AG10803 (cell line): ENCODE measurements at regions not wholly inside any gene's neighbourhood (a gene's known extent, or its start where the extent isn't known, plus 50 kb on each side); places are given as distances from the start of the nearest gene placed in this dataset.

Experiments used
- DNase-seq: peaks from one replicate; pipeline ENCODE4 v3.0.0; 2010; ENCODE audit warnings: low read depth
- H3K4me3 ChIP-seq: 2 replicates; pipeline ENCODE4 v1.5.1; 2011; ENCODE audit warnings: mild to moderate bottlenecking, low read length, control low read depth
- TF ChIP-seq, protein P1 (sequence below): conservative IDR thresholded peaks from 2 replicates; pipeline ENCODE4 v1.5.1; 2011; ENCODE audit warnings: mild to moderate bottlenecking, low read length, control low read depth, inconsistent platforms

DNA sequence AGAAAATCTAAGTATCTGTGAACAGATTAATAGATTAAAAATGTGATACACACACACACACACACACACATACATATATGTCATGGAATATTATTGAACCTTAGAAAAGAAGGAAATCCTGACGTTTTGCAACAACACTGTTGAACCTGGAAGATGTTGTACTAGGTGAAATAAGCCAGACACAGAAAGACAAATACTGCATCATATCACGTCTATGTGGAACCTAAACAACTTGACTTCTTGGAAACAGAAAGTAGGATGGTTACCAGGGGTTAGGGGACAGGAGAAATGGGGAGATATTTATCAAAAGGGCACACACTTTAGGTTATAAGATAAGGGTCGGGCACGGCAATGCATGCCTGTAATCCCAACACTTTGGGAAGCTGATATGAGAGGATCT, 698.4 kb upstream of the ID2 start:
- H3K4me3 ChIP-seq = no peak overlapping the region
- TF ChIP-seq, protein P1, sequence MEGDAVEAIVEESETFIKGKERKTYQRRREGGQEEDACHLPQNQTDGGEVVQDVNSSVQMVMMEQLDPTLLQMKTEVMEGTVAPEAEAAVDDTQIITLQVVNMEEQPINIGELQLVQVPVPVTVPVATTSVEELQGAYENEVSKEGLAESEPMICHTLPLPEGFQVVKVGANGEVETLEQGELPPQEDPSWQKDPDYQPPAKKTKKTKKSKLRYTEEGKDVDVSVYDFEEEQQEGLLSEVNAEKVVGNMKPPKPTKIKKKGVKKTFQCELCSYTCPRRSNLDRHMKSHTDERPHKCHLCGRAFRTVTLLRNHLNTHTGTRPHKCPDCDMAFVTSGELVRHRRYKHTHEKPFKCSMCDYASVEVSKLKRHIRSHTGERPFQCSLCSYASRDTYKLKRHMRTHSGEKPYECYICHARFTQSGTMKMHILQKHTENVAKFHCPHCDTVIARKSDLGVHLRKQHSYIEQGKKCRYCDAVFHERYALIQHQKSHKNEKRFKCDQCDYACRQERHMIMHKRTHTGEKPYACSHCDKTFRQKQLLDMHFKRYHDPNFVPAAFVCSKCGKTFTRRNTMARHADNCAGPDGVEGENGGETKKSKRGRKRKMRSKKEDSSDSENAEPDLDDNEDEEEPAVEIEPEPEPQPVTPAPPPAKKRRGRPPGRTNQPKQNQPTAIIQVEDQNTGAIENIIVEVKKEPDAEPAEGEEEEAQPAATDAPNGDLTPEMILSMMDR = no peak
- DNase-seq = no peak

DNA sequence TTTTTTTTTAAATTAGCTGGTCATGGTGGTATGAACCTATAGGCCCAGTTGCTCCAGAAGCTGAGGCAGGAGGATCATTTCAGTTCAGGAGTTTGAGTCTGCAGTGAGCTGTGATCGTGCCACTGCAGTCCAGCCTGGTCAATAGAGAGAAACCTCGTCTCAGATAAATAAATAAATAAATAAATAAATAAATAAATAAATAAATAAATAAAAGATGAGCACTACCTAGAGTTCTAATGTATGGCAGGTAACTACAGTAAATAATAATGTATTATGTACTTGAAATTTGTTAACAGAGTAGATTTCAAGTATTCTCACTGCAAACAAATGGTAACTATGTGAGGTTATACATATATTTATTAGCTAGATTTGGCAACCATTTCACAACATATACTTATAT, 697.9 kb upstream of the ID2 start:
- TF ChIP-seq, protein P1 = no peak
- no peak overlapping the region for H3K4me3 ChIP-seq
- no peak for DNase-seq

DNA sequence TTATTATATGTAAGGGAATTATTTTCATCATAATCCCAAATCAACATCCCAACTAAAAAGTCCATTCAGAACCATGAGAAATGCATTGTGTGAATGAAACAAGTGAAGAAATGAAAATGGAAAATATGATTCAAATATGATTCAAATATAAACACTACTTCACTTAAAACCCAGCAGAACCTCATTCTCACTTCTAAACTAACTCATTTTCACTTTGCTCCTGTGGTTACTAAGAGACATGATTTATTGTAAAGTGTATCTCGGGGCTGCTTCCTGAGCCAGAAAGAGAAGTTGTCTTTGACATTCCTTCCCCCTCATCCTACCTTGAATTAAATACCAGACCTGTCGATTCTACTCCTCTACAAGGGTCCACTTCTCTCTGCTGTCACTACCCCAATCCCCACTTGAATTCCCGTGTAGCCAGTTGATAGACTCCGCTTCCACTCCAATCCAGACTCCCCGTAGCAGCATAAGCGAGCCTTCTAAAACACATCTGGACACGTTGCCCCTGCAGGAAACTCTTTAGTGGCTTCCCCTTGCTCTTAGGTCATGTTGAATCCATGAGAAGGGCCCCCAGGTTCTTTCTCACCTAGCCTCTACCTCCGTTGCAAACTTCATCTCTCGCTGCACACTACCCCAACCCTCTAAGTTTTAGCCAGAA, 697.0 kb upstream of the ID2 start:
- DNase-seq = no peak
- TF ChIP-seq, protein P1 = no peak

DNA sequence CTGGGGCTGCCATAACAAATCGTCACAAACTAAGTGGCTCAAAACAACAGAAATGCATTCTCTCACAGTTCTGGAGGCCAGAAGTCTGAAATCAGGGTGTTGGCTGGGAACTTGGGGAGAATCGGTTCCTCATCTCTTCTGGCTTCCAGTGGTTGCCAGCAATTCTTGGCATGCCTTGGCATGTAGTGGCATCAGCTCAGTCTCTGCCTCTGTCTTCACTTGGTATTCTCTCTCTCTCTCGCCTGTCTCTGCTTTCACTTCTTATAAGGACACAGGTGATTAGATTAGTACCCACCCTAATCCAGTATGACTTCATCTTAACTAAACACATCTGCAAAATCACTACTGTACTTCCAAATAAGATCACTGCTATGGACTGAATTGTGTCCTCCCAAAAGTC, 695.4 kb upstream of the ID2 start:
- TF ChIP-seq, protein P1 = no peak
- DNase-seq = no peak

More for the DNA sequence above, 697.0 kb upstream of the ID2 start:
- H3K4me3 ChIP-seq = no peak overlapping the region

DNA sequence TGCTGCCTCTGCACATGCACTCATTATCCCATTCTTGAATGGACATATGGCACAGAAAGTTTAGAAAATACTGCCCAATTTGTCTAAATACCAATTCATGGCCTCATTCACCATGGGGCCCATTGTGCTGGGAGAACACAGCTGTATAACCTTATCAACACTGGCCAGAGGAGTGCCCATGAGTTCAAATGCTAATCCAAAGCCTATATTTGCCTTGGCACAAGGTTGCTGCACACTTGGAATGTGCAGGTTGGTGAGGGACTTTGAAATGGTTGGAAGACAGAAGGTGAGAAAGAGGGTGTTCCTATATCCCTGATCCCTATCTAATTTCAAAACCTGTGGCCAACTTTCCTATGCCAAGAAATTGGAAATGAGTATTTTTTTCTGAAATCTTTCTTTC, 693.9 kb upstream of the ID2 start:
- DNase-seq = no peak
- H3K4me3 ChIP-seq = no peak overlapping the region
- TF ChIP-seq, protein P1 = no peak

More for the DNA sequence above, 695.4 kb upstream of the ID2 start:
- H3K4me3 ChIP-seq = no peak overlapping the region

DNA sequence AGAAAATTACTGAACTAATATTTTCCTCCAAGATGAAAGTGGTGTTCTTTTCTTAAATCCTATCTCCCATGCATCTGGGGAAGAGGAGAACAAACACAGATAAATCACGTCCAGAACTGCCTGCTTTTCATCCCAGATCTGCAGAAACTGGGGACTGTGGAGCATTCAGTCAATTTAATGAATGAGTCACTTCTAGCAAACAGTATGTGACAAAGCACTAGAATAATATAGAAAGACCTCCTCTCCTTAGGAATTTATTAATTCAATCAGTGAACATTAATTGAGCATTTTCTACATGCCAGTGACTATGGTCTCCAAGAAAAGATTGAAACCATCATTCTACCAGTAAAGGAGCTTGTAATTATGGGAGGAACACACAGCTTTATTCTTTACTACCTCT, 693.4 kb upstream of the ID2 start:
- TF ChIP-seq, protein P1 = no peak
- H3K4me3 ChIP-seq = no peak overlapping the region
- DNase-seq = no peak

DNA sequence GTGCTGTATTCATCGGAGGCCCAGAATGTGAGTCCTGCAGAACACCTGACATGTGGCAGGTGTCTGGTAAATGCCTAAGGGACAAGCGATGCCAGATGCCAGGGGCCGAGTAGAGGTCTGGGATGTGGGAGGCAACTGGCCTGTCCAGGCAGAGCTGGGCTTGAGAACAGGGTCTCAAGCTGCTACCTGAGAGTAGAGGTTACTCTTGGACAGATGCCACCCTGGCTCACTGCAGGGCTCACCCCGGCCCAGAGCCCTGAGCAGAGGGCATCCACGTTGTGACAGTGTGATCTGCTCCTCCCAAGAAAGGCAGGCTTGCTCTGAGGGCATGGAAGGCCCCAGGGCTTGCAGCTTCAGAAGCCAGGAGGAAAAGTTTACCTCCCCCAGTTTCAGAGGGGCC, 692.0 kb upstream of the ID2 start:
- TF ChIP-seq, protein P1 = no peak
- H3K4me3 ChIP-seq = no peak overlapping the region
- DNase-seq = no peak
